HCT116 (cell line): ENCODE measurements at regions not wholly inside any gene's neighbourhood (a gene's known extent, or its start where the extent isn't known, plus 50 kb on each side); places are given as distances from the start of the nearest gene placed in this dataset.

Experiments
- ATAC-seq: fragments of 200-7000 bp; cut with Tn5 transposase; 2 replicates; pipeline ENCODE4 v1.9.1; 2020; ENCODE audit warnings: mild to moderate bottlenecking, moderate library complexity
- BruUV-seq: library from RNA; stranded (reverse); fragments of 400-500 nt; replicated peaks from 2 replicates; lab custom pipeline; 2021; lab: Mats Ljungman, UMichigan
- CTCF ChIA-PET: fragments of 300-600 bp; sonication (Branson Sonifier 250); formaldehyde crosslinking; loops from one replicate; lab custom pipeline; 2021; ENCODE audit warnings: antibody characterized with exemption; lab: Charles Lee
- POLR2A ChIA-PET: fragments of 300-600, 350-600 bp; sonication (Branson Sonifier 250); formaldehyde crosslinking; loops from one replicate; lab custom pipeline; 2021; ENCODE audit warnings: antibody characterized with exemption; lab: Charles Lee
- RAD21 ChIA-PET, 2 experiments: fragments of 300-600 bp; sonication (Branson Sonifier 250); formaldehyde crosslinking; loops; one replicate each; lab custom pipeline; 2023; ENCODE audit warnings: low total read pairs in 2 of 2; ENCODE audit not compliant: uncharacterized antibody in 2 of 2, unreplicated experiment in 2 of 2, low non-redundant PET in 1 of 2; lab: Charles Lee
- DNase-seq: peaks from one replicate; pipeline ENCODE4 v3.0.0-alpha.2; 2010; ENCODE audit warnings: low read depth, low spot score
- H2AFZ ChIP-seq: fragments of 200-600 bp; shearing (Covaris generic), sonication (generic); 2 replicates; pipeline ENCODE4 v1.6.1; 2017; ENCODE audit warnings: low read depth, mixed run types, mixed read lengths, antibody characterized with exemption, low read length; ENCODE audit not compliant: poor library complexity, severe bottlenecking
- H3K27ac ChIP-seq: 2 replicates; pipeline ENCODE4 v1.5.1; 2012; ENCODE audit warnings: low read depth, low read length
- H3K27me3 ChIP-seq: fragments of 200-600 bp; sonication (generic); 2 replicates; pipeline ENCODE4 v1.6.1; 2016; ENCODE audit warnings: mixed run types, low read length, mixed read lengths; ENCODE audit not compliant: insufficient read depth
- H3K36me3 ChIP-seq, 2 experiments: fragments of 200-500 bp in 1 of 2; fragments of 200-600 bp in 1 of 2; sonication (Bioruptor generic) in 1 of 2; sonication (generic) in 1 of 2; 2 replicates each; pipeline versions ENCODE4 v1.5.1 to v1.6.1; 2014 to 2016; ENCODE audit warnings: low read length in 2 of 2, inconsistent platforms in 1 of 2, mixed read lengths in 1 of 2, mixed run types in 1 of 2; ENCODE audit not compliant: insufficient read depth in 2 of 2, control insufficient read depth in 1 of 2
- H3K4me1 ChIP-seq, 2 experiments: fragments of 200-600 bp in 1 of 2; sonication (generic) in 1 of 2; 2 replicates each; pipeline versions ENCODE4 v1.5.1 to v1.6.1; 2012 to 2017; ENCODE audit warnings: low read length in 2 of 2, inconsistent platforms in 1 of 2, mild to moderate bottlenecking in 1 of 2, mixed read lengths in 1 of 2, mixed run types in 1 of 2, moderate library complexity in 1 of 2; ENCODE audit not compliant: insufficient read depth in 2 of 2, control insufficient read depth in 1 of 2
- H3K4me2 ChIP-seq: fragments of 200-600 bp; sonication (generic); 2 replicates; pipeline ENCODE4 v1.6.1; 2017; ENCODE audit warnings: mixed run types, low read length, mixed read lengths
- H3K4me3 ChIP-seq, 2 experiments: fragments of 200-600 bp in 1 of 2; sonication (generic) in 1 of 2; replicated peaks in 1 of 2; 2 replicates each; pipeline ENCODE4 v1.5.1; 2011 to 2016; ENCODE audit warnings: low read length in 2 of 2, control low read depth in 1 of 2, low read depth in 1 of 2, mild to moderate bottlenecking in 1 of 2, mixed read lengths in 1 of 2, mixed run types in 1 of 2
- H3K79me2 ChIP-seq: fragments of 200-600 bp; sonication (generic); 2 replicates; pipeline ENCODE4 v1.6.1; 2017; ENCODE audit warnings: mild to moderate bottlenecking, mixed run types, low read length, moderate library complexity, mixed read lengths; ENCODE audit not compliant: insufficient read depth
- H3K9ac ChIP-seq: fragments of 200-600 bp; sonication (generic); 2 replicates; pipeline ENCODE4 v1.6.1; 2016; ENCODE audit warnings: low read length, mixed read lengths
- H3K9me2 ChIP-seq: fragments of 200-600 bp; sonication (generic), shearing (Covaris generic); 2 replicates; pipeline ENCODE4 v1.6.1; 2017; ENCODE audit warnings: mixed run types, mild to moderate bottlenecking, moderate library complexity; ENCODE audit not compliant: insufficient read depth
- H3K9me3 ChIP-seq, 2 experiments: fragments of 200-500 bp in 1 of 2; fragments of 200-600 bp in 1 of 2; sonication (Bioruptor generic) in 1 of 2; sonication (generic) in 1 of 2; 2 replicates each; pipeline ENCODE4 v1.6.1; 2014 to 2017; ENCODE audit warnings: low read length in 2 of 2, mixed read lengths in 2 of 2, inconsistent platforms in 1 of 2, low read depth in 1 of 2, mild to moderate bottlenecking in 1 of 2, mixed run types in 1 of 2, moderate library complexity in 1 of 2; ENCODE audit not compliant: control insufficient read depth in 1 of 2, insufficient read depth in 1 of 2
- H4K20me1 ChIP-seq: fragments of 200-600 bp; sonication (generic), shearing (Covaris generic); 2 replicates; pipeline ENCODE4 v1.6.1; 2017; ENCODE audit warnings: mixed run types, mild to moderate bottlenecking, moderate library complexity; ENCODE audit not compliant: insufficient read depth
- ATF3 ChIP-seq: IDR thresholded peaks from 2 replicates; pipeline ENCODE4 v1.6.1; 2012
- CEBPB ChIP-seq: IDR thresholded peaks from 2 replicates; pipeline ENCODE4 v1.6.1; 2012; ENCODE audit warnings: low read depth
- CTCF ChIP-seq, 3 experiments: fragments of 200-600 bp in 1 of 3; sonication (generic) in 1 of 3; IDR thresholded peaks in 2 of 3; conservative IDR thresholded peaks in 1 of 3; 2 replicates each; pipeline ENCODE4 v1.5.1; 2012 to 2017; ENCODE audit warnings: low read depth in 2 of 3, low read length in 2 of 3, antibody characterized with exemption in 1 of 3, borderline replicate concordance in 1 of 3, control low read depth in 1 of 3, mild to moderate bottlenecking in 1 of 3, mixed read lengths in 1 of 3, mixed run types in 1 of 3, moderate library complexity in 1 of 3; ENCODE audit not compliant: insufficient read depth in 1 of 3
- EGR1 ChIP-seq: IDR thresholded peaks from 2 replicates; pipeline ENCODE4 v1.6.1; 2012; ENCODE audit warnings: low read depth
- ELF1 ChIP-seq: IDR thresholded peaks from 2 replicates; pipeline ENCODE4 v1.6.1; 2012; ENCODE audit warnings: low read depth, borderline replicate concordance
- EZH2 ChIP-seq: fragments of 200-600 bp; sonication (generic); IDR thresholded peaks from 2 replicates; pipeline ENCODE4 v1.6.1; 2017; ENCODE audit warnings: antibody characterized with exemption, mixed run types
- EZH2phosphoT487 ChIP-seq: fragments of 200-600 bp; IDR thresholded peaks from 2 replicates; pipeline ENCODE4 v1.6.1; 2018; ENCODE audit warnings: antibody characterized with exemption, borderline replicate concordance
- FOSL1 ChIP-seq: IDR thresholded peaks from 2 replicates; pipeline ENCODE4 v1.6.1; 2012; ENCODE audit warnings: low read depth
- JUND ChIP-seq: IDR thresholded peaks from 2 replicates; pipeline ENCODE4 v1.6.1; 2012
- MAX ChIP-seq: IDR thresholded peaks from 2 replicates; pipeline ENCODE4 v1.6.1; 2012
- POLR2AphosphoS5 ChIP-seq: IDR thresholded peaks from 2 replicates; pipeline ENCODE4 v1.6.1; 2011; ENCODE audit warnings: mild to moderate bottlenecking, low read depth, low read length, moderate library complexity
- RAD21 ChIP-seq: IDR thresholded peaks from 2 replicates; pipeline ENCODE4 v1.6.1; 2012; ENCODE audit warnings: low read depth, mild to moderate bottlenecking
- SIN3A ChIP-seq: IDR thresholded peaks from 2 replicates; pipeline ENCODE4 v1.6.1; 2012; ENCODE audit warnings: low read depth
- SP1 ChIP-seq: IDR thresholded peaks from 2 replicates; pipeline ENCODE4 v1.6.1; 2012; ENCODE audit warnings: low read depth
- SRF ChIP-seq: IDR thresholded peaks from 2 replicates; pipeline ENCODE4 v1.6.1; 2012; ENCODE audit warnings: low read depth
- TCF7L2 ChIP-seq: IDR thresholded peaks from 2 replicates; pipeline ENCODE4 v1.7.0; 2011; ENCODE audit warnings: borderline replicate concordance, inconsistent platforms; ENCODE audit not compliant: insufficient read depth, insufficient read length; ENCODE audit errors: extremely low read depth
- YY1 ChIP-seq: IDR thresholded peaks from 2 replicates; pipeline ENCODE4 v1.6.1; 2011; ENCODE audit warnings: low read length, low read depth, moderate library complexity, mild to moderate bottlenecking; ENCODE audit not compliant: insufficient replicate concordance; ENCODE audit errors: extremely low read depth
- ZFX ChIP-seq: fragments of 450-650 bp; IDR thresholded peaks from 2 replicates; pipeline ENCODE4 v1.6.1; 2017
- ZNF274 ChIP-seq: fragments of 200-500 bp; sonication (Bioruptor generic); IDR thresholded peaks from 2 replicates; pipeline ENCODE4 v1.6.1; 2014; ENCODE audit warnings: mild to moderate bottlenecking, low read depth, low read length, inconsistent platforms
- intact Hi-C: fragments of 100-400 bp; cut with micrococcal nuclease; formaldehyde crosslinking; loops from 2 replicates; pipeline ENCODE4 v1.10.0; 2022

GRCh38 chr13:40126306-40127085 lies 471.0 kb downstream of the COG6 start:
- RAD21 ChIA-PET, result interaction anchor here in 1 of 2 experiments (0.7 kb wide), 1 partner anchor 13 kb away, joined by 4 read pairs; no protein-coding TSS in a partner anchor
- H3K9me2 ChIP-seq, result no peaks in the 10 kb centered on the region
- intact Hi-C loops, result no loop called here
- no peaks in the 10 kb centered on the region for H4K20me1 ChIP-seq
- no peaks in the 10 kb centered on the region for H3K36me3 ChIP-seq
- peaks cover 0 to 7% of the 10 kb centered on the region in 2 experiments; a peak in 2 of 4 replicates for H3K4me1 ChIP-seq
- no peak overlapping the region for H3K4me3 ChIP-seq
- TF ChIP-seq ATF3 (no peak), JUND (no peak), FOSL1 (no peak), ZNF274 (no peak), CTCF (IDR thresholded peaks at IDR 0.05 in 2 of 3, conservative IDR thresholded peaks at IDR 0.05 in 1 of 3; ENCODE audit: borderline replicate concordance in 1 of 3, insufficient read depth in 1 of 3, low read depth in 2 of 3, low read length in 2 of 3) (no peak), SRF (no peak), TCF7L2 (no peak), RAD21 (no peak), CEBPB (no peak), MAX (no peak), EGR1 (no peak), ELF1 (no peak), EZH2 (no peak), EZH2phosphoT487 (no peak), SP1 (no peak), POLR2AphosphoS5 (no peak), ZFX (no peak), YY1 (no peak), SIN3A (no peak)
- TF ChIP-seq, all 23 proteins: peak for 0
- ATAC-seq (no peak), DNase-seq (no peak)
- no peaks in the 10 kb centered on the region for H3K79me2 ChIP-seq
- no peaks in the 10 kb centered on the region for H3K9me3 ChIP-seq
- H3K27ac ChIP-seq, result no peak overlapping the region
- H3K4me2 ChIP-seq, result no peak overlapping the region
- no peak overlapping the region for H3K9ac ChIP-seq
- ChIA-PET POLR2A (no interaction called here), CTCF (no interaction called here)
- BruUV-seq, result no TSS peak
- H3K27me3 ChIP-seq, result no peaks in the 10 kb centered on the region
- H2AFZ ChIP-seq, result no peak overlapping the region
